Naive thymus-derived CD4-positive, alpha-beta T cell (primary cell): ENCODE measurements at regions not wholly inside any gene's neighbourhood (a gene's known extent, or its start where the extent isn't known, plus 50 kb on each side); places are given as distances from the start of the nearest gene placed in this dataset.

Source experiments
- ATAC-seq: fragments of 150-1000 bp; cut with Tn5 transposase; 2 replicates; pipeline ENCODE4 v1.10.0; 2021; ENCODE audit warnings: mild to moderate bottlenecking, moderate library complexity
- CTCF ChIA-PET: fragments of 350-600 bp; sonication (Branson Sonifier 250); formaldehyde crosslinking; loops from one replicate; lab custom pipeline; 2021; ENCODE audit warnings: antibody characterized with exemption; lab: Charles Lee
- POLR2A ChIA-PET: fragments of 350-600 bp; sonication (Branson Sonifier 250); formaldehyde crosslinking; loops from one replicate; lab custom pipeline; 2021; ENCODE audit warnings: antibody characterized with exemption, inconsistent platforms; lab: Charles Lee
- DNase-seq, 9 donors: peaks; one replicate each; pipeline versions ENCODE4 v3.0.0 to v3.0.0-alpha.2; 2020 to 2022; ENCODE audit warnings: mixed read lengths in 1 of 9
- H3K27ac ChIP-seq: one replicate; pipeline ENCODE4 v1.7.0; 2013; ENCODE audit warnings: mild to moderate bottlenecking, low read depth, low read length, moderate library complexity
- H3K27me3 ChIP-seq, 2 donors: one replicate each; pipeline ENCODE4 v1.7.0; 2013; ENCODE audit warnings: low read length in 2 of 2, mild to moderate bottlenecking in 2 of 2, moderate library complexity in 2 of 2; ENCODE audit not compliant: control insufficient read depth in 2 of 2, insufficient read depth in 2 of 2
- H3K36me3 ChIP-seq, 3 experiments: 1 replicate in 2 of 3; 2 replicates in 1 of 3; pipeline ENCODE4 v1.7.0; 2013; ENCODE audit warnings: low read length in 3 of 3, mild to moderate bottlenecking in 3 of 3, moderate library complexity in 1 of 3; ENCODE audit not compliant: insufficient read depth in 3 of 3, control insufficient read depth in 2 of 3
- H3K4me1 ChIP-seq, 2 donors: one replicate each; pipeline ENCODE4 v1.7.0; 2013; ENCODE audit warnings: low read length in 2 of 2, mild to moderate bottlenecking in 2 of 2, moderate library complexity in 1 of 2; ENCODE audit not compliant: control insufficient read depth in 2 of 2, insufficient read depth in 2 of 2
- H3K4me3 ChIP-seq: 2 replicates; pipeline ENCODE4 v1.7.0; 2013; ENCODE audit warnings: mild to moderate bottlenecking, low read length
- H3K9me3 ChIP-seq, 3 experiments: 1 replicate in 2 of 3; 2 replicates in 1 of 3; pipeline ENCODE4 v1.7.0; 2013; ENCODE audit warnings: low read length in 3 of 3; ENCODE audit not compliant: control insufficient read depth in 2 of 3
- H3K27ac Mint-ChIP-seq, 9 donors: one replicate each; pipeline ENCODE4 v1.8.0; 2020 to 2022; ENCODE audit warnings: mixed read lengths in 9 of 9, mild to moderate bottlenecking in 8 of 9, moderate library complexity in 5 of 9, inconsistent platforms in 2 of 9
- H3K27me3 Mint-ChIP-seq, 5 donors: one replicate each; pipeline ENCODE4 v1.8.0; 2021 to 2022; ENCODE audit warnings: mixed read lengths in 5 of 5, mild to moderate bottlenecking in 1 of 5
- H3K36me3 Mint-ChIP-seq, 5 donors: one replicate each; pipeline ENCODE4 v1.8.0; 2020 to 2022; ENCODE audit warnings: mixed read lengths in 5 of 5, mild to moderate bottlenecking in 3 of 5, inconsistent platforms in 1 of 5
- H3K4me1 Mint-ChIP-seq, 7 donors: one replicate each; pipeline ENCODE4 v1.8.0; 2020 to 2022; ENCODE audit warnings: mixed read lengths in 7 of 7, mild to moderate bottlenecking in 3 of 7, inconsistent platforms in 1 of 7
- H3K4me3 Mint-ChIP-seq, 10 donors: one replicate each; pipeline ENCODE4 v1.8.0; 2020 to 2022; ENCODE audit warnings: mild to moderate bottlenecking in 10 of 10, mixed read lengths in 10 of 10, moderate library complexity in 6 of 10, inconsistent platforms in 2 of 10
- H3K9me3 Mint-ChIP-seq, 11 donors: one replicate each; pipeline ENCODE4 v1.8.0; 2020 to 2022; ENCODE audit warnings: mixed read lengths in 11 of 11, mild to moderate bottlenecking in 4 of 11, inconsistent platforms in 1 of 11, moderate library complexity in 1 of 11
- intact Hi-C, 2 donors: fragments of 100-400 bp; cut with micrococcal nuclease; formaldehyde crosslinking; loops; one replicate each; pipeline ENCODE4 v1.15.1; 2023

- H3K27ac ChIP-seq = no peak overlapping the region
- H3K4me1 ChIP-seq = peaks cover 0 to 54% of the 10 kb centered on the region in 2 donors
- H3K36me3 ChIP-seq = no peaks in the 10 kb centered on the region
- peak overlapping the region in 9 of 10 donors; percentile 61 to 99 (median 77) for H3K4me3 Mint-ChIP-seq
- H3K4me1 Mint-ChIP-seq = peaks cover 27 to 75% (median 64%) of the 10 kb centered on the region in 7 donors
- H3K27me3 Mint-ChIP-seq = peaks cover 0 to 47% (median 13%) of the 10 kb centered on the region in 5 donors
- CTCF ChIA-PET = no interaction called here
- peak in 5 of 9 donors; percentile 34 to 49 (median 43) for DNase-seq
- POLR2A ChIA-PET = interaction anchor here (1.0 kb wide), 1 partner anchor 10 kb away, joined by 3 read pairs; no protein-coding TSS in a partner anchor
- H3K9me3 Mint-ChIP-seq = peaks cover 0 to 4% (median 0%) of the 10 kb centered on the region in 11 donors
- H3K27me3 ChIP-seq = no peaks in the 10 kb centered on the region
- peak overlapping the region in 4 of 9 donors; percentile 32 to 79 (median 68) for H3K27ac Mint-ChIP-seq
- ATAC-seq = no peak
- H3K9me3 ChIP-seq = no peaks in the 10 kb centered on the region
- no peaks in the 10 kb centered on the region for H3K36me3 Mint-ChIP-seq
- no peak overlapping the region for H3K4me3 ChIP-seq
- intact Hi-C loops = loop anchor here in 1 of 2 donors (5.0 kb wide), 1 partner anchor 47 kb away; no protein-coding TSS in a partner anchor
Measured at GRCh38 chr7:155995183-155995612, 182.9 kb upstream of the SHH start.

GRCh38 chr7:155994279-155994811 is 182.1 kb upstream of the SHH start:
- ATAC-seq (no peak), DNase-seq (no peak)
- H3K36me3 Mint-ChIP-seq = peaks cover 0 to 4% (median 0%) of the 10 kb centered on the region in 5 donors
- POLR2A ChIA-PET = interaction anchor here (1.0 kb wide), 1 partner anchor 10 kb away, joined by 3 read pairs; no protein-coding TSS in a partner anchor
- intact Hi-C loops = no loop called here
- H3K4me1 ChIP-seq = peaks cover 0 to 54% of the 10 kb centered on the region in 2 donors
- H3K27ac ChIP-seq = no peak overlapping the region
- H3K9me3 ChIP-seq = no peaks in the 10 kb centered on the region
- no peak overlapping the region for H3K4me3 ChIP-seq
- H3K4me1 Mint-ChIP-seq = peaks cover 27 to 75% (median 63%) of the 10 kb centered on the region in 7 donors
- H3K27ac Mint-ChIP-seq = peak overlapping the region in 4 of 9 donors; percentile 32 to 79 (median 68)
- H3K27me3 ChIP-seq = no peaks in the 10 kb centered on the region
- no peaks in the 10 kb centered on the region for H3K36me3 ChIP-seq
- H3K27me3 Mint-ChIP-seq = peaks cover 0 to 45% (median 16%) of the 10 kb centered on the region in 5 donors
- peaks cover 0 to 7% (median 4%) of the 10 kb centered on the region in 11 donors for H3K9me3 Mint-ChIP-seq
- CTCF ChIA-PET = no interaction called here
- peak overlapping the region in 7 of 10 donors; percentile 62 to 99 (median 78) for H3K4me3 Mint-ChIP-seq

- Histone ChIP-seq H3K9me3 (no peaks in the 10 kb centered on the region), H3K27ac (no peak overlapping the region), H3K36me3 (no peaks in the 10 kb centered on the region), H3K27me3 (no peaks in the 10 kb centered on the region), H3K4me1 (peaks cover 0 to 54% of the 10 kb centered on the region in 2 donors), H3K4me3 (no peak overlapping the region)
- ATAC-seq (no peak), DNase-seq (no peak)
- Mint-ChIP-seq H3K9me3 (peaks cover 0 to 7% (median 5%) of the 10 kb centered on the region in 11 donors), H3K27ac (peak overlapping the region in 4 of 9 donors; percentile 8 to 60 (median 32)), H3K36me3 (peaks cover 0 to 5% (median 0%) of the 10 kb centered on the region in 5 donors), H3K4me1 (peaks cover 28 to 76% (median 67%) of the 10 kb centered on the region in 7 donors), H3K4me3 (peak overlapping the region in 3 of 10 donors; percentile 25 to 99 (median 79)), H3K27me3 (peaks cover 0 to 46% (median 16%) of the 10 kb centered on the region in 5 donors)
- intact Hi-C loops = no loop called here
- ChIA-PET CTCF (no interaction called here), POLR2A (no interaction called here)
Measured at GRCh38 chr7:155993420-155994278, 181.4 kb upstream of the SHH start.

DNA sequence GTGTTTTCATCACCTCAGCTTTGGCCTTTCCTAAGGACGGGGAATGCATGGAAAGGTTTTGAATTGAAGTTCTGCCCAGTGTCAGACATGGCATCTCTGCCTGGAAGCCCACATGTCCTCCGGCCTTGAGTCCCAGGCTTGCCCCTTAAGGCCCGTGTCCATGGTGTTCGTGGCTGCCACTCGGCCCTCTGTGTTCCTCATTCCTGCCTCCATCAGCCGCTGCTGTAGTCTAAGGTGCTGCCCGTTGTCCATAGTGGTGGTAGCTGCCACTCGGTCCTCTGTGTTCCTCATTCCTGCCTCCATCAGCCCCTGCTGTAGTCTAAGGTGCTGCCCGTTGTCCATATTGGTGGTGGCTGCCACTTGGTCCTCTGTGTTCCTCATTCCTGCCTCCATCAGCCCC is 180.7 kb upstream of the SHH start:
- Histone ChIP-seq H3K4me3 (no peak overlapping the region), H3K27ac (no peak overlapping the region), H3K9me3 (no peaks in the 10 kb centered on the region), H3K4me1 (peaks cover 0 to 54% of the 10 kb centered on the region in 2 donors), H3K27me3 (no peaks in the 10 kb centered on the region), H3K36me3 (no peaks in the 10 kb centered on the region)
- POLR2A ChIA-PET = no interaction called here
- peak overlapping the region in 1 of 10 donors; percentile 25 for H3K4me3 Mint-ChIP-seq
- intact Hi-C loops = no loop called here
- peaks cover 0 to 42% (median 16%) of the 10 kb centered on the region in 5 donors for H3K27me3 Mint-ChIP-seq
- H3K27ac Mint-ChIP-seq = peak overlapping the region in 2 of 9 donors; percentile 8 to 77
- peaks cover 0 to 7% (median 5%) of the 10 kb centered on the region in 11 donors for H3K9me3 Mint-ChIP-seq
- ATAC-seq (no peak), DNase-seq (no peak)
- peaks cover 0 to 5% (median 0%) of the 10 kb centered on the region in 5 donors for H3K36me3 Mint-ChIP-seq
- peaks cover 25 to 76% (median 67%) of the 10 kb centered on the region in 7 donors for H3K4me1 Mint-ChIP-seq
- CTCF ChIA-PET = no interaction called here

DNA sequence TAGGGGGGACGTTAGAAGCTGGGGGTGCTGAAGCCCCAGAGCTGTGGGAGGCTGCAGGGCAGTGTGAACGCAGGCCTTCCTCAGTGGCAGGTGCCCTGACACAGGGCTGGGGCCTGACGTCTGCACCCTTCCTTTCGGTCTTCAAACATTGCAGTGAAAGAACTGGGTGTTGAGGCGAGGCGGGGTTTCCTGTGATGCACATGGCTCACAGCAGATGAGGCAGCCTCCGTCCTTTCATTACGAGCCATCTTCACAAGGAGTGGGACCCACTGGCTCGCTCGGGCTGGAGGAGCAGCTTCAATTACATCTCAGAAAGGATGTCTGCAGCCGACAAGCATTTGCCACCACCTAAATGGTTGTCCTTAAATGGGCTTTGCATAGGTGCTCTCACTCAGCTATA is 180.3 kb upstream of the SHH start:
- peaks cover 0 to 44% (median 16%) of the 10 kb centered on the region in 5 donors for H3K27me3 Mint-ChIP-seq
- H3K36me3 Mint-ChIP-seq = peaks cover 0 to 5% (median 0%) of the 10 kb centered on the region in 5 donors
- Histone ChIP-seq H3K36me3 (no peaks in the 10 kb centered on the region), H3K9me3 (no peaks in the 10 kb centered on the region), H3K4me1 (peaks cover 0 to 51% of the 10 kb centered on the region in 2 donors), H3K27ac (no peak overlapping the region), H3K27me3 (no peaks in the 10 kb centered on the region), H3K4me3 (no peak overlapping the region)
- peaks cover 0 to 7% (median 5%) of the 10 kb centered on the region in 11 donors for H3K9me3 Mint-ChIP-seq
- H3K4me3 Mint-ChIP-seq = peak overlapping the region in 2 of 10 donors; percentile 16 to 39
- ATAC-seq (peak; percentile 34), DNase-seq (peak in 4 of 9 donors; percentile 33 to 46 (median 42))
- ChIA-PET CTCF (no interaction called here), POLR2A (no interaction called here)
- peaks cover 26 to 76% (median 67%) of the 10 kb centered on the region in 7 donors for H3K4me1 Mint-ChIP-seq
- peak overlapping the region in 3 of 9 donors; percentile 38 to 64 (median 38) for H3K27ac Mint-ChIP-seq
- intact Hi-C loops = no loop called here

- peaks cover 0 to 7% (median 5%) of the 10 kb centered on the region in 11 donors for H3K9me3 Mint-ChIP-seq
- peak overlapping the region in 3 of 9 donors; percentile 38 to 64 (median 38) for H3K27ac Mint-ChIP-seq
- H3K36me3 Mint-ChIP-seq = peaks cover 0 to 5% (median 0%) of the 10 kb centered on the region in 5 donors
- H3K9me3 ChIP-seq = no peaks in the 10 kb centered on the region
- no peaks in the 10 kb centered on the region for H3K27me3 ChIP-seq
- intact Hi-C loops = no loop called here
- no peak overlapping the region for H3K27ac ChIP-seq
- no peaks in the 10 kb centered on the region for H3K36me3 ChIP-seq
- ChIA-PET CTCF (no interaction called here), POLR2A (no interaction called here)
- DNase-seq = no peak
- H3K4me3 Mint-ChIP-seq = peak overlapping the region in 2 of 10 donors; percentile 39 to 58
- peaks cover 22 to 72% (median 63%) of the 10 kb centered on the region in 7 donors for H3K4me1 Mint-ChIP-seq
- peaks cover 0 to 40% (median 12%) of the 10 kb centered on the region in 5 donors for H3K27me3 Mint-ChIP-seq
- no peak overlapping the region for H3K4me3 ChIP-seq
- H3K4me1 ChIP-seq = peaks cover 0 to 46% of the 10 kb centered on the region in 2 donors
- no peak for ATAC-seq
Measured at GRCh38 chr7:155992107-155992506, 179.8 kb upstream of the SHH start.
